ENCODE measurements at regions not wholly inside any gene's neighbourhood (a gene's known extent, or its start where the extent isn't known, plus 50 kb on each side); places are given as distances from the start of the nearest gene placed in this dataset.

- Histone ChIP-seq H3K4me3 (ENCODE audit: low read depth in 1 of 3, low read length in 3 of 3) (no peak overlapping the region), H3K27ac (ENCODE audit: low read depth in 1 of 2, low read length in 2 of 2) (no peak overlapping the region), H3K9me3 (ENCODE audit: control insufficient read depth in 4 of 4, low read length in 3 of 4) (no peaks in the 10 kb centered on the region), H3K9ac (ENCODE audit: low read depth in 1 of 2, low read length in 2 of 2) (no peak overlapping the region), H3K4me1 (ENCODE audit: control insufficient read depth in 4 of 4, insufficient read depth in 4 of 4, low read length in 3 of 4) (no peaks in the 10 kb centered on the region), H3K36me3 (ENCODE audit: control insufficient read depth in 4 of 4, insufficient read depth in 3 of 4, low read depth in 1 of 4, low read length in 3 of 4) (no peaks in the 10 kb centered on the region), H3K27me3 (ENCODE audit: control insufficient read depth in 4 of 4, insufficient read depth in 4 of 4, low read length in 3 of 4) (no peaks in the 10 kb centered on the region)
- WGBS = 94% methylated on average over 7 of the region's 7 CpGs
- no peak for DNase-seq (ENCODE audit: low spot score)
- TF ChIP-seq SP1 (IDR thresholded peaks at IDR 0.05) = no peak
- no peak for TF ChIP-seq JUND (IDR thresholded peaks at IDR 0.05)
- no peak for TF ChIP-seq ZBTB33 (IDR thresholded peaks at IDR 0.05)
- TF ChIP-seq HNF4A (conservative IDR thresholded peaks at IDR 0.05) = no peak
- no peak for TF ChIP-seq TAF1 (conservative IDR thresholded peaks at IDR 0.05)
- no peak for TF ChIP-seq FOXA2 (IDR thresholded peaks at IDR 0.05)
- no peak for TF ChIP-seq REST (IDR thresholded peaks at IDR 0.05)
- no peak for TF ChIP-seq RXRA (IDR thresholded peaks at IDR 0.05)
- no peak for TF ChIP-seq GABPA (IDR thresholded peaks at IDR 0.05 in 1 of 2, conservative IDR thresholded peaks at IDR 0.05 in 1 of 2)
- TF ChIP-seq YY1 (IDR thresholded peaks at IDR 0.05) = no peak
- no peak for TF ChIP-seq HNF4G (IDR thresholded peaks at IDR 0.05)
- TF ChIP-seq ATF3 (IDR thresholded peaks at IDR 0.05) = no peak
- TF ChIP-seq FOXA1 (IDR thresholded peaks at IDR 0.05) = no peak
- TF ChIP-seq EGR1 (IDR thresholded peaks at IDR 0.05; ENCODE audit: low read depth in 2 of 2) = no peak
- TF ChIP-seq RAD21 (IDR thresholded peaks at IDR 0.05) = no peak
- no peak for TF ChIP-seq MAX (IDR thresholded peaks at IDR 0.05)
- no peak for TF ChIP-seq NR2F2 (IDR thresholded peaks at IDR 0.05)
Measured at GRCh38 chr1:224535641-224536040, 80.5 kb upstream of the CNIH3 start.

- no peaks in the 10 kb centered on the region for H3K9me3 ChIP-seq (ENCODE audit: control insufficient read depth in 4 of 4, low read length in 3 of 4)
- no peak for TF ChIP-seq HNF4A (conservative IDR thresholded peaks at IDR 0.05)
- TF ChIP-seq CTCF (IDR thresholded peaks at IDR 0.05; ENCODE audit: low read depth, low read length, missing input control) = no peak
- no peak for TF ChIP-seq RXRA (IDR thresholded peaks at IDR 0.05)
- no peak for TF ChIP-seq EGR1 (IDR thresholded peaks at IDR 0.05; ENCODE audit: low read depth in 2 of 2)
- no peak for TF ChIP-seq HNF4G (IDR thresholded peaks at IDR 0.05)
- no peak for TF ChIP-seq ATF3 (IDR thresholded peaks at IDR 0.05)
- TF ChIP-seq SP1 (IDR thresholded peaks at IDR 0.05) = no peak
- no peak for TF ChIP-seq MAX (IDR thresholded peaks at IDR 0.05)
- no peak for TF ChIP-seq GABPA (IDR thresholded peaks at IDR 0.05 in 1 of 2, conservative IDR thresholded peaks at IDR 0.05 in 1 of 2)
- TF ChIP-seq YY1 (IDR thresholded peaks at IDR 0.05) = no peak
- TF ChIP-seq FOXA2 (IDR thresholded peaks at IDR 0.05) = no peak
- no peak for TF ChIP-seq TAF1 (conservative IDR thresholded peaks at IDR 0.05)
- TF ChIP-seq FOXA1 (IDR thresholded peaks at IDR 0.05) = no peak
- no peak for TF ChIP-seq RAD21 (IDR thresholded peaks at IDR 0.05)
- TF ChIP-seq ZBTB33 (IDR thresholded peaks at IDR 0.05) = no peak
- no peak for TF ChIP-seq JUND (IDR thresholded peaks at IDR 0.05)
Measured at GRCh38 chr1:224539971-224540370, 76.1 kb upstream of the CNIH3 start.

More at GRCh38 chr1:224539971-224540370, 76.1 kb upstream of the CNIH3 start:
- no peaks in the 10 kb centered on the region for H3K36me3 ChIP-seq (ENCODE audit: control insufficient read depth in 4 of 4, insufficient read depth in 3 of 4, low read depth in 1 of 4, low read length in 3 of 4)
- no peak overlapping the region for H3K4me3 ChIP-seq (ENCODE audit: low read depth in 1 of 3, low read length in 3 of 3)
- WGBS = 63% methylated on average over 4 of the region's 4 CpGs
- no peaks in the 10 kb centered on the region for H3K4me1 ChIP-seq (ENCODE audit: control insufficient read depth in 4 of 4, insufficient read depth in 4 of 4, low read length in 3 of 4)
- H3K27ac ChIP-seq (ENCODE audit: low read depth in 1 of 2, low read length in 2 of 2) = no peak overlapping the region
- no peak overlapping the region for H3K9ac ChIP-seq (ENCODE audit: low read depth in 1 of 2, low read length in 2 of 2)
- no peak for DNase-seq (ENCODE audit: low spot score)
- no peaks in the 10 kb centered on the region for H3K27me3 ChIP-seq (ENCODE audit: control insufficient read depth in 4 of 4, insufficient read depth in 4 of 4, low read length in 3 of 4)

All from liver (tissue), 8 donors.